Activated T-helper 1 cell treated with anti-CD3 and anti-CD28 coated beads, Interleukin-12 subunit alpha, Interleukin-12 subunit beta, Interleukin-2, Interleukin-4 antibody, amounts not matched to agents 30 ng/mL and 10 ng/mL and 1 ng/mL, durations not matched to agents 14 hours and 24 hours and 36 hours (primary cell): ENCODE measurements at regions not wholly inside any gene's neighbourhood (a gene's known extent, or its start where the extent isn't known, plus 50 kb on each side); places are given as distances from the start of the nearest gene placed in this dataset.
"Not testable (repeated sequence)": the region's sequence is repeated elsewhere in the genome, so short reads cannot be mapped to it uniquely, and the experiment has no call there.

Experiments
- DNase-seq: peaks from one replicate; pipeline ENCODE4 v3.0.0; 2021; ENCODE audit warnings: low spot score
- H3K27ac Mint-ChIP-seq: one replicate; pipeline ENCODE4 v1.8.0; 2021; ENCODE audit warnings: mild to moderate bottlenecking, mixed read lengths
- H3K27me3 Mint-ChIP-seq: one replicate; pipeline ENCODE4 v1.8.0; 2022; ENCODE audit warnings: mild to moderate bottlenecking, moderate library complexity, mixed read lengths; ENCODE audit not compliant: insufficient read depth
- H3K36me3 Mint-ChIP-seq: one replicate; pipeline ENCODE4 v1.8.0; 2021; ENCODE audit warnings: low read depth, mixed read lengths
- H3K4me1 Mint-ChIP-seq: one replicate; pipeline ENCODE4 v1.8.0; 2021; ENCODE audit warnings: low read depth, mixed read lengths
- H3K4me3 Mint-ChIP-seq: one replicate; pipeline ENCODE4 v1.8.0; 2021; ENCODE audit warnings: mild to moderate bottlenecking, moderate library complexity, mixed read lengths
- H3K9me3 Mint-ChIP-seq: one replicate; pipeline ENCODE4 v1.8.0; 2021; ENCODE audit warnings: mixed read lengths
- intact Hi-C: fragments of 100-400 bp; cut with micrococcal nuclease; formaldehyde crosslinking; loops from one replicate; pipeline ENCODE4 v1.15.1; 2024

- no peak overlapping the region for H3K27ac Mint-ChIP-seq
Observed at GRCh38 chr13:76683168-76683567, 203.0 kb downstream of the KCTD12 start.

GRCh38 chr13:76680112-76680511 is 206.1 kb downstream of the KCTD12 start:
- no peak for DNase-seq
- Mint-ChIP-seq H3K4me1 (no peaks in the 10 kb centered on the region), H3K27me3 (no peaks in the 10 kb centered on the region), H3K9me3 (no peaks in the 10 kb centered on the region), H3K27ac (no peak overlapping the region), H3K4me3 (no peak overlapping the region), H3K36me3 (no peaks in the 10 kb centered on the region)
- intact Hi-C loops: no loop called here

More at GRCh38 chr13:76683168-76683567, 203.0 kb downstream of the KCTD12 start:
- H3K4me3 Mint-ChIP-seq: no peak overlapping the region
- H3K36me3 Mint-ChIP-seq: no peaks in the 10 kb centered on the region
- H3K4me1 Mint-ChIP-seq: no peaks in the 10 kb centered on the region
- no peaks in the 10 kb centered on the region for H3K27me3 Mint-ChIP-seq
- intact Hi-C loops: no loop called here
- no peaks in the 10 kb centered on the region for H3K9me3 Mint-ChIP-seq
- no peak for DNase-seq

GRCh38 chr13:76677043-76677442 is 209.2 kb downstream of the KCTD12 start:
- H3K4me1 Mint-ChIP-seq: no peaks in the 10 kb centered on the region
- no peak overlapping the region for H3K27ac Mint-ChIP-seq
- H3K27me3 Mint-ChIP-seq: no peaks in the 10 kb centered on the region
- intact Hi-C loops: no loop called here
- H3K4me3 Mint-ChIP-seq: no peak overlapping the region
- H3K9me3 Mint-ChIP-seq: no peaks in the 10 kb centered on the region
- no peaks in the 10 kb centered on the region for H3K36me3 Mint-ChIP-seq
- no peak for DNase-seq

- intact Hi-C loops: no loop called here
- DNase-seq: no peak
- no peak overlapping the region for H3K27ac Mint-ChIP-seq
- H3K27me3 Mint-ChIP-seq: no peaks in the 10 kb centered on the region
- no peaks in the 10 kb centered on the region for H3K36me3 Mint-ChIP-seq
- H3K9me3 Mint-ChIP-seq: no peaks in the 10 kb centered on the region
- no peak overlapping the region for H3K4me3 Mint-ChIP-seq
- no peaks in the 10 kb centered on the region for H3K4me1 Mint-ChIP-seq
Observed at GRCh38 chr13:76672420-76672819, 213.8 kb downstream of the KCTD12 start.

GRCh38 chr13:76668716-76669115 is 217.5 kb downstream of the KCTD12 start:
- Mint-ChIP-seq H3K27ac (no peak overlapping the region), H3K9me3 (no peaks in the 10 kb centered on the region), H3K27me3 (no peaks in the 10 kb centered on the region), H3K4me3 (no peak overlapping the region), H3K36me3 (no peaks in the 10 kb centered on the region), H3K4me1 (no peaks in the 10 kb centered on the region)
- intact Hi-C loops: loop anchor here (1.0 kb wide), 1 partner anchor 235 kb away; no protein-coding TSS in a partner anchor
- no peak for DNase-seq

- H3K4me1 Mint-ChIP-seq: no peaks in the 10 kb centered on the region
- H3K4me3 Mint-ChIP-seq: no peak overlapping the region
- DNase-seq: no peak
- intact Hi-C loops: loop anchor here (1.0 kb wide), 1 partner anchor 235 kb away; no protein-coding TSS in a partner anchor
- peaks cover under 1% of the 10 kb centered on the region for H3K27me3 Mint-ChIP-seq
- H3K27ac Mint-ChIP-seq: no peak overlapping the region
- no peaks in the 10 kb centered on the region for H3K36me3 Mint-ChIP-seq
- H3K9me3 Mint-ChIP-seq: no peaks in the 10 kb centered on the region
Observed at GRCh38 chr13:76668141-76668540, 218.1 kb downstream of the KCTD12 start.

- no peaks in the 10 kb centered on the region for H3K9me3 Mint-ChIP-seq
- no peaks in the 10 kb centered on the region for H3K36me3 Mint-ChIP-seq
- no peak overlapping the region for H3K4me3 Mint-ChIP-seq
- intact Hi-C loops: no loop called here
- H3K4me1 Mint-ChIP-seq: no peaks in the 10 kb centered on the region
- H3K27ac Mint-ChIP-seq: no peak overlapping the region
- no peak for DNase-seq
- peaks cover 2% of the 10 kb centered on the region for H3K27me3 Mint-ChIP-seq
Observed at GRCh38 chr13:76667551-76667950, 218.7 kb downstream of the KCTD12 start.

- DNase-seq: no peak
- H3K36me3 Mint-ChIP-seq: no peaks in the 10 kb centered on the region
- H3K4me1 Mint-ChIP-seq: no peaks in the 10 kb centered on the region
- no peak overlapping the region for H3K27ac Mint-ChIP-seq
- intact Hi-C loops: no loop called here
- H3K27me3 Mint-ChIP-seq: peaks cover 2% of the 10 kb centered on the region
- H3K4me3 Mint-ChIP-seq: no peak overlapping the region
- H3K9me3 Mint-ChIP-seq: no peaks in the 10 kb centered on the region
Observed at GRCh38 chr13:76663592-76664335, 222.4 kb downstream of the KCTD12 start.

GRCh38 chr13:76659074-76659473 is 227.1 kb downstream of the KCTD12 start:
- H3K27ac Mint-ChIP-seq, H3K36me3 Mint-ChIP-seq, H3K27me3 Mint-ChIP-seq, H3K4me1 Mint-ChIP-seq, H3K4me3 Mint-ChIP-seq, intact Hi-C loops, DNase-seq, H3K9me3 Mint-ChIP-seq: not testable (repeated sequence)

- no peaks in the 10 kb centered on the region for H3K36me3 Mint-ChIP-seq
- H3K4me3 Mint-ChIP-seq: no peak overlapping the region
- no peaks in the 10 kb centered on the region for H3K9me3 Mint-ChIP-seq
- H3K4me1 Mint-ChIP-seq: no peaks in the 10 kb centered on the region
- no peak for DNase-seq
- H3K27me3 Mint-ChIP-seq: peaks cover 2% of the 10 kb centered on the region
- no peak overlapping the region for H3K27ac Mint-ChIP-seq
- intact Hi-C loops: no loop called here
Observed at GRCh38 chr13:76656500-76656899, 229.7 kb downstream of the KCTD12 start.

- Mint-ChIP-seq H3K4me1 (no peaks in the 10 kb centered on the region), H3K36me3 (no peaks in the 10 kb centered on the region), H3K9me3 (no peaks in the 10 kb centered on the region), H3K27ac (no peak overlapping the region), H3K27me3 (peaks cover 4% of the 10 kb centered on the region), H3K4me3 (no peak overlapping the region)
- DNase-seq: no peak
- intact Hi-C loops: no loop called here
Observed at GRCh38 chr13:76656056-76656455, 230.1 kb downstream of the KCTD12 start.

- intact Hi-C loops: no loop called here
- Mint-ChIP-seq H3K36me3 (no peaks in the 10 kb centered on the region), H3K27ac (no peak overlapping the region), H3K27me3 (peaks cover 6% of the 10 kb centered on the region), H3K4me1 (no peaks in the 10 kb centered on the region), H3K9me3 (no peaks in the 10 kb centered on the region), H3K4me3 (no peak overlapping the region)
- no peak for DNase-seq
Observed at GRCh38 chr13:76654263-76654662, 231.9 kb downstream of the KCTD12 start.

GRCh38 chr13:76651286-76651685 is 234.9 kb downstream of the KCTD12 start:
- intact Hi-C loops: no loop called here
- Mint-ChIP-seq H3K27ac (no peak overlapping the region), H3K27me3 (peaks cover 4% of the 10 kb centered on the region), H3K4me1 (no peaks in the 10 kb centered on the region), H3K36me3 (no peaks in the 10 kb centered on the region), H3K4me3 (no peak overlapping the region), H3K9me3 (no peaks in the 10 kb centered on the region)
- no peak for DNase-seq

GRCh38 chr13:76647550-76647949 is 238.7 kb downstream of the KCTD12 start:
- intact Hi-C loops: no loop called here
- H3K4me1 Mint-ChIP-seq: no peaks in the 10 kb centered on the region
- no peak for DNase-seq
- no peaks in the 10 kb centered on the region for H3K9me3 Mint-ChIP-seq
- no peak overlapping the region for H3K27ac Mint-ChIP-seq
- H3K4me3 Mint-ChIP-seq: no peak overlapping the region
- H3K36me3 Mint-ChIP-seq: no peaks in the 10 kb centered on the region
- peaks cover 4% of the 10 kb centered on the region for H3K27me3 Mint-ChIP-seq
